Testis (tissue), 2 donors: ENCODE measurements at regions not wholly inside any gene's neighbourhood (a gene's known extent, or its start where the extent isn't known, plus 50 kb on each side); places are given as distances from the start of the nearest gene placed in this dataset.
"Not testable (repeated sequence)": the region's sequence is repeated elsewhere in the genome, so short reads cannot be mapped to it uniquely, and the experiment has no call there.

Experiments used
- DNase-seq: peaks from one replicate; pipeline ENCODE4 v3.0.0-alpha.2; 2019
- H3K27ac ChIP-seq, 2 donors: fragments of 200-600 bp; sonication (generic); one replicate each; pipeline ENCODE4 v1.5.1; 2019
- H3K27me3 ChIP-seq: fragments of 200-600 bp; sonication (generic); one replicate; pipeline ENCODE4 v1.5.1; 2019
- H3K36me3 ChIP-seq: fragments of 200-600 bp; sonication (generic); one replicate; pipeline ENCODE4 v1.5.1; 2017; ENCODE audit warnings: low read depth; ENCODE audit errors: missing control alignments
- H3K4me1 ChIP-seq: fragments of 200-600 bp; sonication (generic); one replicate; pipeline ENCODE4 v1.5.1; 2019
- H3K4me3 ChIP-seq, 2 donors: fragments of 200-600 bp; sonication (generic); one replicate each; pipeline ENCODE4 v1.5.1; 2017 to 2019
- H3K9me3 ChIP-seq: fragments of 200-600 bp; sonication (generic); one replicate; pipeline ENCODE4 v1.5.1; 2017
- WGBS, 2 donors: methylation state at CpG; one replicate each; pipeline ENCODE4 v1.1.5; 2018; 5-methylcytosine and 5-hydroxymethylcytosine counted together
- intact Hi-C: fragments of 100-400 bp; cut with DNase I; formaldehyde crosslinking; loops from one replicate; pipeline ENCODE4 v1.15.1; 2023; ENCODE audit warnings: low total_unique reads

GRCh38 chr2:87485884-87486283 is 262.0 kb upstream of the PLGLB2 start:
- H3K4me1 ChIP-seq, intact Hi-C loops, H3K27ac ChIP-seq, H3K4me3 ChIP-seq, DNase-seq, H3K36me3 ChIP-seq, H3K27me3 ChIP-seq, H3K9me3 ChIP-seq: not testable (repeated sequence)
- no CpG with 5 or more reads among the region's 10 CpGs for WGBS, 2 donors

DNA sequence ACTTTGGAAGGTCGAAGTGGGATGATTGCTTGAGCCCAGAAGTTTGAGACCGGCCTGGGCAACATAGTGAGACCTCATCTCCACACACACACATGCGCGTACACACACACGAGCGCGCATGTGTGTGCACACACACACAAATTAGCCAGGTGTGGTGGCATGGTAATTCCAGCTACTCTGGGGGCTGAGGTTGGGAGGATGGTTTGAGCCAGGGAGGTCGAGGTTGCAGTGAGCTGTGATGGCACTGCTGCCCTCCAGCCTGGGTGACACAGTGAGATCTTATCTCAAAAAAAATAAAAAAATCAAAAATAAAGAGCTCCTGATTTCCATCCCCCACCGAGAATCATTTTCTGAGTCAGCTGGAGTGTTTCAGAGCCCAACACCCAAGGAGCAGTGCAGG is 261.5 kb upstream of the PLGLB2 start:
- H3K27ac ChIP-seq, H3K27me3 ChIP-seq, DNase-seq, H3K36me3 ChIP-seq, H3K4me3 ChIP-seq, H3K9me3 ChIP-seq, intact Hi-C loops, H3K4me1 ChIP-seq: not testable (repeated sequence)
- WGBS, 2 donors: 88 to 90% methylated on average over 5 to 9 of the region's 9 CpGs

- WGBS, 2 donors: 88 to 100% methylated on average over 1 of the region's 1 CpG
- H3K4me3 ChIP-seq, DNase-seq, H3K27me3 ChIP-seq, H3K36me3 ChIP-seq, H3K9me3 ChIP-seq, intact Hi-C loops, H3K4me1 ChIP-seq, H3K27ac ChIP-seq: not testable (repeated sequence)
Measured at GRCh38 chr2:87488021-87488420, 259.9 kb upstream of the PLGLB2 start.

DNA sequence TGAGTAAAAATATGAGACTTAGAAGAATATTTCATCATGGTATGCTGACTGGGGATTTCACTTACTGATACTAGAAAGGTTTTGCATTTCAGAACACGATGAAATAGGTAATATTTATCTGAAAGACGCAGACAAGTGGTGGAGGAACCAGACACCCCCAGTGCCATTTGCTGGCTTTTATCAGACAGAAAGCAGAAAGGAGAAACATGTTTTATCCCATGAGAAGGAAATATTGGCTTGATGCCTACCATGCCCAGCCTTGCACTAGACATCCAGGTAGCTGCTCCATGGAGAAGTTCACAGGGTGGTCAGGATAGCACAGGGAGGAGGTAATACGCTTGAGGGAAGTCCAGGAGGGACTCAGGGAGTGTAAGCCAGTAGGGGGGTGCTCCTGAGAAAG is 258.9 kb upstream of the PLGLB2 start:
- H3K9me3 ChIP-seq, H3K36me3 ChIP-seq, H3K4me1 ChIP-seq, H3K27me3 ChIP-seq, DNase-seq, H3K4me3 ChIP-seq, H3K27ac ChIP-seq, intact Hi-C loops: not testable (repeated sequence)
- 79 to 87% methylated on average over 3 of the region's 3 CpGs for whole genome bisulfite sequencing, 2 donors

- H3K36me3 ChIP-seq, DNase-seq, H3K9me3 ChIP-seq, H3K27me3 ChIP-seq, H3K4me3 ChIP-seq, intact Hi-C loops, H3K4me1 ChIP-seq, H3K27ac ChIP-seq: not testable (repeated sequence)
- WGBS, 2 donors: 72 to 74% methylated on average over 5 of the region's 5 CpGs
Measured at GRCh38 chr2:87494846-87495245, 253.0 kb upstream of the PLGLB2 start.

GRCh38 chr2:87495455-87495854 is 252.4 kb upstream of the PLGLB2 start:
- intact Hi-C loops, DNase-seq, H3K27ac ChIP-seq, H3K36me3 ChIP-seq, H3K4me1 ChIP-seq, H3K9me3 ChIP-seq, H3K27me3 ChIP-seq, H3K4me3 ChIP-seq: not testable (repeated sequence)
- WGBS, 2 donors: 92 to 97% methylated on average over 4 to 5 of the region's 5 CpGs

GRCh38 chr2:87496036-87497006 is 251.6 kb upstream of the PLGLB2 start:
- H3K27me3 ChIP-seq, H3K27ac ChIP-seq, H3K4me3 ChIP-seq, H3K36me3 ChIP-seq, intact Hi-C loops, H3K9me3 ChIP-seq, DNase-seq, H3K4me1 ChIP-seq: not testable (repeated sequence)
- 40% methylated on average over 3 of the region's 6 CpGs; no CpG with 5 or more reads in 1 of the 2 donors for WGBS, 2 donors

- H3K27ac ChIP-seq, H3K4me1 ChIP-seq, H3K27me3 ChIP-seq, H3K36me3 ChIP-seq, H3K4me3 ChIP-seq, DNase-seq, H3K9me3 ChIP-seq, intact Hi-C loops: not testable (repeated sequence)
- WGBS, 2 donors: no CpG with 5 or more reads among the region's 3 CpGs
Measured at GRCh38 chr2:87497135-87497534, 250.8 kb upstream of the PLGLB2 start.

DNA sequence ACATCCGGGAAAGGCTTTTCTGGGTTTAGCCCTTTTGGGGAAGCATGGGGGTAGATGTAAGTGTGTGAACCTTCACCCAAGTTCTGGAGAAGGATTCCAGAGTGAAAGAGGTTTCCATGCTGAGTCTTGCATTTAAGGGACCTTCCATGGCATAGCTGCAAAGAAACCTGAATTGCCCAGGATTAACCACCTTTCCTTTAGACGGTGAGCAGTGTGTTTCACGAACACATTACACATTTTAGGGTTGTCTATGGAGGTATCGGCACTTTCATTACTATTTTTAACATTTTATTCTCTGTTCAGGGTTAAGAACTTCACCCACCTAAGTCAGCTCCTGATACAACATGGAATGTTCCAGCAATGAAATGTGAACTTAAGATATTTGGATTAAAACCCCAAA is 250.2 kb upstream of the PLGLB2 start:
- DNase-seq, H3K27me3 ChIP-seq, H3K4me1 ChIP-seq, H3K27ac ChIP-seq, H3K4me3 ChIP-seq, H3K9me3 ChIP-seq, H3K36me3 ChIP-seq, intact Hi-C loops: not testable (repeated sequence)
- 93 to 98% methylated on average over 4 of the region's 4 CpGs for WGBS, 2 donors

DNA sequence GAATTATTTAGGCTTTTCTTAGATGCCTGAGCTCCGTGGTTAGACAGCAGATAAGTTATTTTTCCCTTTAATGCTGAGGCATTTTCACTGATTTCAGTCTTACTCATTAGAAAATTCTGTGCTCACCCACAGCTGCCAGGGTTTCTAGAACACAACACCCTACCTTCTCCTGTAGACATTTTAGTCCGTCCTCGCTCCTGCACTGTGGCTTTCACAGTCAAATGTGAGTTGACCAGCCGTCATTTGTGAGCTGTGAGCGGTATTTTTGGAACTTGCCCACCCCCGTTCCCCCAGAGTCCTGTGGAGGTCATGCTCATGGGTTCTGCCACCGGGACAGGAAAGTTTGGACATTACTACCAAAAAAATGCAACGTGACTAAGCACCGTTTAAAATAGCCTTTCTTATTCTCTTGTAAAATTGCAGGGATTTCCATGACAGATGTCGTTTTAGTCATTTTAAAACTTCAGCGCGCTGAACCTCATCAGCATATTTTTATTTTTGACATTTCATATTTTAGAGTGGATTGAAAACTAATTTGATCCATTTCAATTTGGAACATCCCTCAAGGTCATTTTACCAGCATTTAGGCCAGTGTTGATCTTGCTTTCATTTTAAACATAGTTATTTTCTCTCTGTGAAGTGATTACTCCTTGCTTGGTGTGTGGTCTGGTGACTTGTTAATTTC is 249.6 kb upstream of the PLGLB2 start:
- H3K9me3 ChIP-seq, H3K27me3 ChIP-seq, intact Hi-C loops, H3K4me1 ChIP-seq, DNase-seq, H3K27ac ChIP-seq, H3K36me3 ChIP-seq, H3K4me3 ChIP-seq: not testable (repeated sequence)
- WGBS, 2 donors: 64 to 75% methylated on average over 5 to 8 of the region's 12 CpGs

GRCh38 chr2:87498854-87499238 is 249.0 kb upstream of the PLGLB2 start:
- H3K27ac ChIP-seq, intact Hi-C loops, H3K9me3 ChIP-seq, H3K4me1 ChIP-seq, DNase-seq, H3K27me3 ChIP-seq, H3K4me3 ChIP-seq, H3K36me3 ChIP-seq: not testable (repeated sequence)
- WGBS, 2 donors: no CpG with 5 or more reads among the region's 7 CpGs

- intact Hi-C loops, H3K9me3 ChIP-seq, H3K27ac ChIP-seq: not testable (repeated sequence)
Measured at GRCh38 chr2:87499860-87500259, 248.0 kb upstream of the PLGLB2 start.

More at GRCh38 chr2:87499860-87500259, 248.0 kb upstream of the PLGLB2 start:
- DNase-seq, H3K27me3 ChIP-seq, H3K4me3 ChIP-seq, H3K36me3 ChIP-seq, H3K4me1 ChIP-seq: not testable (repeated sequence)
- 55 to 58% methylated on average over 1 to 2 of the region's 6 CpGs for WGBS, 2 donors
